Chondrocyte (in vitro differentiated cells): ENCODE measurements at regions not wholly inside any gene's neighbourhood (a gene's known extent, or its start where the extent isn't known, plus 50 kb on each side); places are given as distances from the start of the nearest gene placed in this dataset.

Experiments used
- DNase-seq: peaks from one replicate; pipeline ENCODE4 v3.0.0; 2021; ENCODE audit warnings: mixed read lengths, low spot score
- H3K27ac Mint-ChIP-seq: one replicate; pipeline ENCODE4 v1.8.0; 2021; ENCODE audit warnings: mild to moderate bottlenecking, moderate library complexity, mixed read lengths; ENCODE audit not compliant: unreplicated experiment
- H3K27me3 Mint-ChIP-seq: 2 replicates; pipeline ENCODE4 v1.8.0; 2021; ENCODE audit warnings: low read depth, mixed read lengths
- H3K36me3 Mint-ChIP-seq: 2 replicates; pipeline ENCODE4 v1.8.0; 2021; ENCODE audit warnings: low read depth, mixed read lengths
- H3K4me1 Mint-ChIP-seq: 2 replicates; pipeline ENCODE4 v1.8.0; 2021; ENCODE audit warnings: low read depth, mild to moderate bottlenecking, mixed read lengths
- H3K4me3 Mint-ChIP-seq: one replicate; pipeline ENCODE4 v1.8.0; 2021; ENCODE audit warnings: mild to moderate bottlenecking, moderate library complexity, mixed read lengths; ENCODE audit not compliant: unreplicated experiment
- H3K9me3 Mint-ChIP-seq: 2 replicates; pipeline ENCODE4 v1.8.0; 2021; ENCODE audit warnings: low read depth, mixed read lengths
- TF ChIP-seq, protein P1 (sequence below): fragments of 200-600 bp; sonication (generic); IDR thresholded peaks from 2 replicates; pipeline ENCODE4 v1.5.0; 2021; ENCODE audit warnings: antibody characterized with exemption, mild to moderate bottlenecking, moderate library complexity

DNA sequence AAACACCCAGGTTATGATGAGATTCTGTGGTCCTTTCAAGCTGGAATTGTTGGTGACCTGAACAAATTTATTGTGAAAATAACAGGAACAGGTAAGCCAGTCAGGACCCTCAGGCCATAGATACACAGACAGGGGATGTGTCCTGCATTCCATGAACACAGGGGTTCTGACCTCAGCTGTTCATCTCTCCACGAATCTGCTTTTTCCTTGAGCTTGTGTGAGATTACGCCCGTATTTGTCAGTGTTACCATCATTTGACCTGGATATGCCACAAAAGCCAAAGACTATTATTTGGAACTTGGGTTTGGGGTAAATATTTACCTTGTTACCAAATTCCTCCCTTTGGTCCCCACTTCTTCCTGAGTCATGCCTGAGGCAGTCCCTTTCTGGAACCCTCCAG is 288.9 kb downstream of the PREX1 start:
- no peak overlapping the region for H3K4me3 Mint-ChIP-seq
- H3K27me3 Mint-ChIP-seq: peaks cover 34% of the 10 kb centered on the region
- no peak overlapping the region for H3K27ac Mint-ChIP-seq
- peaks cover 1% of the 10 kb centered on the region for H3K36me3 Mint-ChIP-seq
- H3K9me3 Mint-ChIP-seq: peaks cover 2% of the 10 kb centered on the region
- H3K4me1 Mint-ChIP-seq: peaks cover 14% of the 10 kb centered on the region
- TF ChIP-seq, protein P1, sequence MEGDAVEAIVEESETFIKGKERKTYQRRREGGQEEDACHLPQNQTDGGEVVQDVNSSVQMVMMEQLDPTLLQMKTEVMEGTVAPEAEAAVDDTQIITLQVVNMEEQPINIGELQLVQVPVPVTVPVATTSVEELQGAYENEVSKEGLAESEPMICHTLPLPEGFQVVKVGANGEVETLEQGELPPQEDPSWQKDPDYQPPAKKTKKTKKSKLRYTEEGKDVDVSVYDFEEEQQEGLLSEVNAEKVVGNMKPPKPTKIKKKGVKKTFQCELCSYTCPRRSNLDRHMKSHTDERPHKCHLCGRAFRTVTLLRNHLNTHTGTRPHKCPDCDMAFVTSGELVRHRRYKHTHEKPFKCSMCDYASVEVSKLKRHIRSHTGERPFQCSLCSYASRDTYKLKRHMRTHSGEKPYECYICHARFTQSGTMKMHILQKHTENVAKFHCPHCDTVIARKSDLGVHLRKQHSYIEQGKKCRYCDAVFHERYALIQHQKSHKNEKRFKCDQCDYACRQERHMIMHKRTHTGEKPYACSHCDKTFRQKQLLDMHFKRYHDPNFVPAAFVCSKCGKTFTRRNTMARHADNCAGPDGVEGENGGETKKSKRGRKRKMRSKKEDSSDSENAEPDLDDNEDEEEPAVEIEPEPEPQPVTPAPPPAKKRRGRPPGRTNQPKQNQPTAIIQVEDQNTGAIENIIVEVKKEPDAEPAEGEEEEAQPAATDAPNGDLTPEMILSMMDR: no peak
- no peak for DNase-seq

DNA sequence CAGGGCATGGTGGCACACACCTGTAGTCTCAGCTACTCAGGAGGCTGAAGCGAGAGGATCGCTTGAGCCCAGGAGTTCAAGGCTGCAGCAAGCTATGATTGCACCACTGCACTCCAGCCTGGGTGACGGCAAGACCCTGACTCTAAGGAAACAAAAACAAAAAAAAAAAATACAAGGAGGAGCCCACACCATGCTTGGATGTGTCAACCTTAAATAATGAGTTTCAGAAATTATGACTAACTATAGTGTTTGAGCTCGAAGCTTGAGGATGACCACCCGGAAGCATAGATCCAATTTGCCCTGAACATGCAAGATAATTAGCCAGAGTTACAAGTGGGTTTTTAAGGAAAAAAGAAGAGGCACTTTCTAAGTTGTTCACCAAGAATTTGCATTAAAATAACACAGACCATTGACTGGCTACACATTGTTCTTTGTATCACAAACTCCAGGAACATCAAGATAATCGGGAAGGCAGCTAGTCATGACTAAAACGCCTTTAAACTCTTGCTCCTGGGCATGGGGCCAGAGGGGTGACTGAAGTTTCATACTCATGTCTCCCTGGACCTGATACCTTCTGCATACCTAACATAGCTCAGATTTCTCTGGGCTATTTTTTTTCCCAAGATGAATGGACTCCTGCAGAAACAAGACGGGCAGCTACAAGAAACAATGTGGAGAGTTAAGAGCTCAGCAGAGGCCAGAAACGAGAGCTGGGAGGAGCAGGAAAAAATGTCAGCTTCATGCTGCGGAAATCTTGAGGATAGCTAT is 289.6 kb downstream of the PREX1 start:
- DNase-seq: no peak
- peaks cover 14% of the 10 kb centered on the region for H3K4me1 Mint-ChIP-seq
- TF ChIP-seq, protein P1: no peak
- peaks cover 1% of the 10 kb centered on the region for H3K36me3 Mint-ChIP-seq
- H3K4me3 Mint-ChIP-seq: no peak overlapping the region
- H3K9me3 Mint-ChIP-seq: peaks cover 2% of the 10 kb centered on the region
- H3K27ac Mint-ChIP-seq: no peak overlapping the region
- peaks cover 33% of the 10 kb centered on the region for H3K27me3 Mint-ChIP-seq

DNA sequence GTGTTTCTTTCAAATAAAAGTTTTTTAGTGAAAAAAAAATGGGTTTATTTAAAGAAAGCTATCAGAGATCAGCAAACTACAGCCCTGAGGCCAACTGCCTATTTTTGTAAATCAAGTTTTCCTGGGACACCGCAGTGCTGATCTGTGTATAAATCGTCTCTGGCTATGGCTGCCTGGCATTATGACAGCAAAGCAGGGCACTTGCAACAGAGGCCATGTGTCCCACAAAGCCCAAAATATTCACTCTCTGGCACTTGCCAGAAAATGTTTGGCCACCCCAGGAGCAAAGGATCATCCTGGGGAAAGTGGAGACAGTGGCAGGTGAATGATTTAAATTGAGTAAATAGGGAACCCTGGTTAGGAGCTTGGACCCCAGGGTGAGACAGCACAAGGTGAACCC is 291.6 kb downstream of the PREX1 start:
- Mint-ChIP-seq H3K27me3 (peaks cover 27% of the 10 kb centered on the region), H3K4me3 (no peak overlapping the region), H3K36me3 (no peaks in the 10 kb centered on the region), H3K27ac (no peak overlapping the region), H3K9me3 (no peaks in the 10 kb centered on the region), H3K4me1 (peaks cover 14% of the 10 kb centered on the region)
- DNase-seq: no peak
- TF ChIP-seq, protein P1: no peak

DNA sequence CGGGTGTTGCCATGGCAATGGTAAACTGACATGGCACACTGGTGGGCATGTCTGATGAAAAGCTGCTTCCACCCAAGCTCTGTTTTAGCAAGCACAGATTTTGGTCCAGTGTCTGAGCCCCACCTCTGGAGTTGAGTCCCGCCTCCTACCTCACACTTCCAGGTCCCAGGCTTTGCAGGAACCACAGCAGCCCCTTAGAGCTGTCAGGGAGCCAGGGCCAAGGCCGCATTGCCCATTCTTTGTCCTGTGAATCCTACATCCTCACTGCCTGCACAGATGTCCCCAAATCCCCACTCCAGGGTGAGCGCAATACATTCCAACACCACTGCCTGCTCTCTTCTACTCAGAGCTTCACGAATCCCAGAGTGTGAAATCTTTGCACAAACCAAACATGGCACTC is 292.2 kb downstream of the PREX1 start:
- peaks cover 27% of the 10 kb centered on the region for H3K27me3 Mint-ChIP-seq
- peaks cover 14% of the 10 kb centered on the region for H3K4me1 Mint-ChIP-seq
- H3K27ac Mint-ChIP-seq: no peak overlapping the region

DNA sequence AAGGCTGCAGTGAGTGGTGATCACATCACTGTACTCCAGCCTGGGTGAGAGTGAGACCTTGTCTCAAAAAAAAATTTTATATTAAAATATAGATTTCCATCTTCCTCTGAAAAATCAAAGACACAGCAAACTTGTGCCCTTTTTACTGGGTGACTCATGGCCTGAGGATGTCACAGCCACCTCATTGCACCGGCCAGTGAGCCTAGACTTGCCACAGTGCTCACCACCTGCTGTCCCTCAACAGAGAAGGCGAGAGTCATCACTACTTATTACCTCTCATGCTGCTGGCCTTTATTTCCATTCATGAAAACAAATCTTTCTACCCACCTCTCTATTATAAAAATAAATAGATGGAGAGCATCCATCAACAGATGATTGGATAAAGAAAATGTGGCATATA is 295.8 kb downstream of the PREX1 start:
- H3K27ac Mint-ChIP-seq: no peak overlapping the region
- DNase-seq: no peak
- H3K4me3 Mint-ChIP-seq: no peak overlapping the region
- no peaks in the 10 kb centered on the region for H3K4me1 Mint-ChIP-seq
- no peaks in the 10 kb centered on the region for H3K36me3 Mint-ChIP-seq
- no peaks in the 10 kb centered on the region for H3K9me3 Mint-ChIP-seq
- TF ChIP-seq, protein P1: no peak
- H3K27me3 Mint-ChIP-seq: peaks cover 36% of the 10 kb centered on the region

More for the DNA sequence above, 292.2 kb downstream of the PREX1 start:
- no peak overlapping the region for H3K4me3 Mint-ChIP-seq
- no peaks in the 10 kb centered on the region for H3K9me3 Mint-ChIP-seq
- no peaks in the 10 kb centered on the region for H3K36me3 Mint-ChIP-seq
- TF ChIP-seq, protein P1: no peak
- no peak for DNase-seq
